Small intestine (tissue), 7 donors: ENCODE measurements at regions not wholly inside any gene's neighbourhood (a gene's known extent, or its start where the extent isn't known, plus 50 kb on each side); places are given as distances from the start of the nearest gene placed in this dataset.

Source experiments
- DNase-seq, 2 donors: peaks; one replicate each; pipeline versions ENCODE4 v3.0.0 to v3.0.0-alpha.2; 2013
- FAIRE-seq: peaks from 2 replicates; lab custom pipeline; 2012; peaks lifted over from hg19 to GRCh38; lab: Jason Lieb, UNC
- H3K27ac ChIP-seq, 3 donors: one replicate each; pipeline ENCODE4 v1.5.1; 2013; ENCODE audit warnings: low read length in 2 of 3, mild to moderate bottlenecking in 2 of 3, control low read depth in 1 of 3, inconsistent platforms in 1 of 3, low read depth in 1 of 3, moderate library complexity in 1 of 3
- H3K27me3 ChIP-seq, 3 donors: one replicate each; pipeline ENCODE4 v1.6.1; 2013; ENCODE audit warnings: low read length in 3 of 3, inconsistent platforms in 1 of 3; ENCODE audit not compliant: control insufficient read depth in 3 of 3, insufficient read depth in 3 of 3
- H3K36me3 ChIP-seq, 3 donors: one replicate each; pipeline ENCODE4 v1.6.1; 2013; ENCODE audit warnings: low read length in 3 of 3, inconsistent platforms in 1 of 3, low read depth in 1 of 3, mild to moderate bottlenecking in 1 of 3, moderate library complexity in 1 of 3; ENCODE audit not compliant: control insufficient read depth in 3 of 3, insufficient read depth in 2 of 3
- H3K4me1 ChIP-seq, 3 donors: one replicate each; pipeline ENCODE4 v1.6.1; 2013; ENCODE audit warnings: low read length in 2 of 3, inconsistent platforms in 1 of 3, low read depth in 1 of 3, mild to moderate bottlenecking in 1 of 3, moderate library complexity in 1 of 3; ENCODE audit not compliant: control insufficient read depth in 3 of 3, insufficient read depth in 2 of 3
- H3K4me3 ChIP-seq, 3 donors: one replicate each; pipeline ENCODE4 v1.5.1; 2013; ENCODE audit warnings: low read length in 3 of 3, control low read depth in 1 of 3, inconsistent platforms in 1 of 3, low read depth in 1 of 3, mild to moderate bottlenecking in 1 of 3, moderate library complexity in 1 of 3
- H3K9me3 ChIP-seq, 2 donors: one replicate each; pipeline ENCODE4 v1.6.1; 2013; ENCODE audit warnings: low read depth in 1 of 2, low read length in 1 of 2; ENCODE audit not compliant: control insufficient read depth in 2 of 2, insufficient read depth in 1 of 2
- WGBS, 3 donors: extraction: QIAGEN DNeasy Blood & Tissue Kit; methylation state at CpG; one replicate each; pipeline ENCODE4 v1.1.7; 2013; 5-methylcytosine and 5-hydroxymethylcytosine counted together
- donor health status: healthy with polysubstance abuse.
- donor health status: control.
- donor health status: control.
- donor health status: Bipolar disorder and iron deficiency.
- donor health status: healthy.

- FAIRE-seq = no peak
- no peaks in the 10 kb centered on the region for H3K27me3 ChIP-seq
- H3K27ac ChIP-seq = no peak overlapping the region
- no peaks in the 10 kb centered on the region for H3K36me3 ChIP-seq
- no peaks in the 10 kb centered on the region for H3K4me1 ChIP-seq
- DNase-seq = no peak
- no peaks in the 10 kb centered on the region for H3K9me3 ChIP-seq
- no peak overlapping the region for H3K4me3 ChIP-seq
- WGBS, 3 donors = 79 to 85% (median 79%) methylated on average over 3 of the region's 3 CpGs
Measured at GRCh38 chr18:42617221-42617620, 498.3 kb downstream of the RIT2 start.

GRCh38 chr18:42619771-42620170 lies 495.7 kb downstream of the RIT2 start:
- H3K27me3 ChIP-seq = no peaks in the 10 kb centered on the region
- no peaks in the 10 kb centered on the region for H3K9me3 ChIP-seq
- H3K4me3 ChIP-seq = no peak overlapping the region
- DNase-seq (no peak), FAIRE-seq (no peak)
- WGBS, 3 donors = 43 to 80% (median 79%) methylated on average over 1 of the region's 1 CpG
- H3K36me3 ChIP-seq = no peaks in the 10 kb centered on the region
- H3K4me1 ChIP-seq = no peaks in the 10 kb centered on the region
- no peak overlapping the region for H3K27ac ChIP-seq

GRCh38 chr18:42620657-42621056 lies 494.8 kb downstream of the RIT2 start:
- Histone ChIP-seq H3K36me3 (no peaks in the 10 kb centered on the region), H3K9me3 (no peaks in the 10 kb centered on the region), H3K4me3 (no peak overlapping the region), H3K27ac (no peak overlapping the region), H3K27me3 (no peaks in the 10 kb centered on the region), H3K4me1 (no peaks in the 10 kb centered on the region)
- DNase-seq = no peak
- no peak for FAIRE-seq
- 35 to 59% (median 44%) methylated on average over 2 of the region's 2 CpGs for WGBS, 3 donors

GRCh38 chr18:42623935-42624334 lies 491.6 kb downstream of the RIT2 start:
- no peak overlapping the region for H3K4me3 ChIP-seq
- no peak overlapping the region for H3K27ac ChIP-seq
- H3K9me3 ChIP-seq = no peaks in the 10 kb centered on the region
- H3K36me3 ChIP-seq = no peaks in the 10 kb centered on the region
- H3K27me3 ChIP-seq = no peaks in the 10 kb centered on the region
- H3K4me1 ChIP-seq = no peaks in the 10 kb centered on the region
- FAIRE-seq = no peak
- 66 to 78% (median 75%) methylated on average over 4 of the region's 4 CpGs for WGBS, 3 donors
- DNase-seq = no peak

GRCh38 chr18:42632801-42633200 lies 482.7 kb downstream of the RIT2 start:
- no peaks in the 10 kb centered on the region for H3K27me3 ChIP-seq
- DNase-seq (no peak), FAIRE-seq (no peak)
- H3K27ac ChIP-seq = no peak overlapping the region
- 27 to 51% (median 47%) methylated on average over 1 of the region's 1 CpG for WGBS, 3 donors
- no peaks in the 10 kb centered on the region for H3K36me3 ChIP-seq
- no peaks in the 10 kb centered on the region for H3K9me3 ChIP-seq
- no peak overlapping the region for H3K4me3 ChIP-seq
- H3K4me1 ChIP-seq = no peaks in the 10 kb centered on the region

GRCh38 chr18:42635378-42636048 lies 480.0 kb downstream of the RIT2 start:
- 12 to 32% (median 14%) methylated on average over 3 of the region's 3 CpGs for WGBS, 3 donors
- DNase-seq (no peak), FAIRE-seq (no peak)
- Histone ChIP-seq H3K4me3 (no peak overlapping the region), H3K36me3 (no peaks in the 10 kb centered on the region), H3K27ac (no peak overlapping the region), H3K9me3 (no peaks in the 10 kb centered on the region), H3K4me1 (no peaks in the 10 kb centered on the region), H3K27me3 (no peaks in the 10 kb centered on the region)

GRCh38 chr18:42636309-42636708 lies 479.2 kb downstream of the RIT2 start:
- no peak for DNase-seq
- WGBS, 3 donors = 68 to 88% (median 77%) methylated on average over 2 of the region's 2 CpGs
- Histone ChIP-seq H3K9me3 (no peaks in the 10 kb centered on the region), H3K27ac (no peak overlapping the region), H3K4me1 (no peaks in the 10 kb centered on the region), H3K36me3 (no peaks in the 10 kb centered on the region), H3K27me3 (no peaks in the 10 kb centered on the region), H3K4me3 (no peak overlapping the region)
- FAIRE-seq = no peak

GRCh38 chr18:42640160-42640559 lies 475.3 kb downstream of the RIT2 start:
- DNase-seq (no peak), FAIRE-seq (no peak)
- Histone ChIP-seq H3K4me3 (no peak overlapping the region), H3K36me3 (no peaks in the 10 kb centered on the region), H3K4me1 (no peaks in the 10 kb centered on the region), H3K27me3 (no peaks in the 10 kb centered on the region), H3K9me3 (no peaks in the 10 kb centered on the region), H3K27ac (no peak overlapping the region)

- no peak overlapping the region for H3K27ac ChIP-seq
- no peaks in the 10 kb centered on the region for H3K9me3 ChIP-seq
- FAIRE-seq = no peak
- DNase-seq = no peak
- H3K4me1 ChIP-seq = no peaks in the 10 kb centered on the region
- no peaks in the 10 kb centered on the region for H3K36me3 ChIP-seq
- H3K4me3 ChIP-seq = no peak overlapping the region
- no peaks in the 10 kb centered on the region for H3K27me3 ChIP-seq
- 87 to 89% (median 88%) methylated on average over 5 of the region's 5 CpGs for WGBS, 3 donors
Measured at GRCh38 chr18:42641996-42642395, 473.5 kb downstream of the RIT2 start.
